Fibroblast of peridontal ligament (primary cell): ENCODE measurements at regions not wholly inside any gene's neighbourhood (a gene's known extent, or its start where the extent isn't known, plus 50 kb on each side); places are given as distances from the start of the nearest gene placed in this dataset.

Experiments
- DNase-seq: peaks from one replicate; pipeline ENCODE4 v3.0.0-alpha.2; 2010; ENCODE audit errors: extremely low read depth

DNA sequence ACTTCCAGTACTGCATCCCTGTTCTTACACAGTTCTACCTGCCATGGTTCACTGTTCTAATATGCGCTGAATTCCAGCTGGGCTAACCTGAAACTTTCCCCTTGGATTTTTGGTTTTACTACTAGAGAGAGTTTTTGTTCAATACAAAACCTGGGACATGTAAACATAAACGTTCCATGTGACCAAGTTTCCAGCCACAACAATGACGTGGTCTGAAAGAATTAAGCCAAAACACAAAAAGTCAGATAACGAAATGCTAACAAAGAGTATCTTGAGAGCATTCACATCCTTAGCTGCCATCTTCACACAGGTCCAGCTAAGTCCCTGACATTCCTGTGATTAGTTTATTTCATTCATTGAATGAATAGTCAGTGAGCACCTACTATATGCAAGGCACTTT, 467.0 kb upstream of the PKDCC start:
- no peak for DNase-seq

DNA sequence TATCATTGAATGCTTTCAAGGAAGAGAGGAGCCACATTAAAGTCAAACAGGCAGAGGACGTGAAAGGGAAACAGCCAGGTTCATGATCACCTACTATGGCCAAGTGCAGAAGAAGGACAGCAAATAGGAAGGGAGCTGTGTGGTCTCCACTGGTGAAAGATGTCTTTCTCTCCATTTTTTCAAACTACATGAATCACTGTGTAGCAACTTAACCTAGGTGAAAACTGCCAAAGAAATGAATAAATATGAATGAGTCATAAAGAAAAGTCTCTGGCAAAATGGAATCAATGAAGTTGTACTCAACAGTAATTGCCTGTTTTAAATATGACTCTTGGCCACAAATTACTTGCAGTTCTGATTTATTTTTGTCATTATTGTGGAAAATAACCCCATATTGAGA, 452.6 kb upstream of the PKDCC start:
- peak; percentile 31 for DNase-seq

DNA sequence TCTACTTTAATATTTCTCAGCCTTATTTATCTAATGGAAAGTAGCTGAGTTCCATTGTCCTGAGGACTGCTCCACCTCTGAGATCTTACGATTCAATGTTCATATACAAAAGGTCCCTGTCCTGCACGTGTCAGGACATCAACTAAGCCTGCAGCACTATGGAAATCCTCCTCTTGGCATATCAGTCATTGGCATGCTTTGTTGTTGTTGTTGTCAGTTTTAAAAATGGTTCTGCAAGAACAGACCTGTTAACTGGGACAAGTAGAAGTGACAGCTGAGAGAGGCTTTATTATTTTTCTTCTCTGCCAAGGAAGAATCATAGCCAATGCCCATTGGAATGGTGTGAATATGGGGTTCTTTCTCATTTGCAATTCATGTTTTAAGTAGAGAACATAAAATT, 450.1 kb upstream of the PKDCC start:
- no peak for DNase-seq

DNA sequence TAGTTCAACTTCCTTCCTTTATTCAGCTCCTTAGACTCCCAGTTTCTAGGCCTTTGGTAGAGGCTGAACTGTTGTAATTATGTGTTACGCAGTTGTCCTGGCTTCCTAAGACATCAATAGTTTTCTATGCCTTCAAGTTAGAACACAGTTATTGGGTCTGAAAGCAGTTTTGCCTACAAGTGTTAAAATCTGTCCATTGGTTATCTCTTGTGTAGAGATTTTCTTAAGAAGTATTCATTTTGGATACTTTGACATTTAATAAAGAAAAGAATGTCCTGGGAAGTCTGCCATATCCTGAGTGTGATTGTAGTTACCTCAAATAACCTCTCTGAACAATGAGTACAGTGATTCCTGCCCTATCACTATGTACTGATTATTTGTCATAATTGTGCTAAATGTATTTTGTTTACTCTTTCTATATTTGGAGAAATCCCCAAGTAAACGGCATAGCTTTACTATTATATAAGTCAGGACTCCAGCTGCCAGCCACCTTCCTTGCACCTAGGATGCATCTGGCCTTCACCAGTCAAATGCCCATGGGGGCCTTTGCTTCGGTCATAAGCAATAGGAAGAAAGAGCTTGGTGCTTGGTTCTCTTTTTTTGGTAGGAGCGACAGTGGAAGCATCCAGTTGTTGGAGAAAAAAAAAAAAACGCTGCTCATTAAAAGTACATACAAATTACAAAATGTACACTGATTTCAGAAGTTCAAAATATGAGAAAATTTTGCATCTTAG, 449.5 kb upstream of the PKDCC start:
- peak; percentile 55 for DNase-seq

DNA sequence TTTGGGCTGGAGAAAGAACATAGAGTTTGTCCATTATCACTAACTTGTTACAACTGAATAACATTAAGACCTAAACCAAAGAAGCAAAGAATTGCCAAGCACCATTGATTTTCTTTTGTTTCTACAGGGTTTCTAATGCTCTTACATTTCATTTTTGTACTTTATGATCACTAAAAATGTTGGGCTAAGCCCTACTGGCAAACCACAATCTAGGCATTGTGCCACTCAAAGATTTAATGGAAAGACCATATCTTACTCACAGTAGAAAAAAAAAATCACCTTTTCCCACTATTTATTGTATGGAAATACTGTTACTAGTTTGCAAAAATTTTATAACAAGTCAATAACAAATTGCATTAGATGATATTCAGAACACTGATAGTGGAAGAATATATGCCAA, 447.4 kb upstream of the PKDCC start:
- peak; percentile 57 for DNase-seq

DNA sequence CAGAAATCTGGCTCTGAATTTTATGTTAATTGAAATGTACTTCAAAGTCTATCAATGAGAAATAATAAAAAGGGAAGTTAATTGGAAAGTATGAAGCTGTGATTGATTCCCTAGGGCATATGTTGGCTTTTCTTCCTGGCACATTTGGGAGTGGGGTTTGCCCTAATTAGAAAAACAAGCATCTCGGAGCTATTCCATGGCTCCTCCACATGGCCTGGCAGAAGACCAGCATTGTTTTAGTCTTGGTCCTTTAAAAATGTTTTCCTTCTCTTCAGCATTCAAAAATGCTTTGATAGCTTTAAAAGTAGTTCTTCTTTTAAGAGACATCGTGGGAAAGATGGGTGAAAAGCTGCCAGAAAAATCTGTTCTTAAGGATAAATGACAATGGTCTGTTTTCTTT, 445.5 kb upstream of the PKDCC start:
- peak; percentile 14 for DNase-seq

DNA sequence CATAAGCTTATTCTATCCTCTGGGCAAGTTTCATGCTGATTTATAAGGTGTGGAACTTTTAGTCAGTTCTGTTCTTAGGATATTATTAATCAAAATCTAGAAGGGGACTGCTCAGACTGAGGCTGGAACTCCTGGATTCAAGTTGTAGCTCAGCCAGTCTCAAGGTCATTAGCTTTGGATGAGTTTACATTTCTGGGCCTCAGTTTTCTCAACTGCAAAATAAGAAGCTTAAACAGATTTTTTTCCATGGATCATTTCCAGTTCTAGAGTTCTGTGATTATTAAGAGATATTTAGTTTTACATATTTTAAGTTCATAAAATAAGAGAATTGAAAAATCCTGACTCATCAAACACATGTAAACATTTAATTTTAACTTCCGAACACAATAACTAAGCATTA, 442.5 kb upstream of the PKDCC start:
- no peak for DNase-seq

DNA sequence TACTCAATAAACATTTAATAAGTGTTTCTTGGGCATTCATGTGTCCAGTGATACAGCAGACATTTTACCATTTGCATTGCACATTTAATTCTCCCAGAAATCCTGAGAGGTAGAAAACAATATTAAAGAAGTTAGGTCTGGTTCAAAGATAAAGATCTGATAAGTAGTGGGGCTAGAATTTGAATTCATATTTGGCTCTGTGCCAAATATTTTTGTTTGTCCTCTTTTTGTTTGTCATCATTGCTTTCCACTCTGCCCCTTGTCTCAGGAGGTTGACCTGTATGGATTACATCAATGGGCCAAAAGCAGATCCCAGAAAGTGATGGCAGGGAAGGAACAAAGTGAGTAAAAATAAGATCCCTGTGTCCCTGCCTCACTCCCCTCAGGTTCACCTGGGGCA, 441.9 kb upstream of the PKDCC start:
- no peak for DNase-seq

DNA sequence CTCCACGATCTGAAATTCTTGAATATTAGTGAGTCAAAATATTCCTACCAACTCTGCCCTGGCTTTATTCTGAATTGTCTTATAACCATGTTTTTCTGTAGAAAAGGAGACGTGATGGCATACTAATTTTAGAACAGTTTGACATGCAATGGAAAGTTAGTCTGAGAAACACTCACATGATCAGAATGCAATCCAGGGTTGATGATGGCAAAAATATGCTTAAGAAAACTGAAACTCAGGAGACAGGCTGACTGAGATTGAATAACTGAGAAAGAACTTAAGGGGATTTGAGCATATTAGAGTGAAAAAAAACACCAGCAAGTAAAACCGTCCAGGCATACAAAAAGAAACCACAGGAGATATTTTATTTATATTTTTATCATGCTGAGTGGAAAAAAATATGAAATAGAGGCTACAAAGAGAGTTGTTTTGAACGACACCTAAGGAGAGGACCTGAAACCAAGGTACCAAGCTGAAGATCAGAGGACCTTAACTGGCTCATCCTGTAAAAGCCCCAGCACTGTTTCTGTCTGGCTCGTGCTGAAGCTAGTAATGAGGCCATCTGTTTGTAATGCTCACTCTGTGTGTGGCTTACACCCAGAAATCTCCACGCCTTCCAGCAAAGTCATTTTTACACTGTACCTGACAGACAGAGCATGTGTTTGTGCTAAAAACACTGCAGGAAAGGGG, 437.2 kb upstream of the PKDCC start:
- peak; percentile 93 for DNase-seq

DNA sequence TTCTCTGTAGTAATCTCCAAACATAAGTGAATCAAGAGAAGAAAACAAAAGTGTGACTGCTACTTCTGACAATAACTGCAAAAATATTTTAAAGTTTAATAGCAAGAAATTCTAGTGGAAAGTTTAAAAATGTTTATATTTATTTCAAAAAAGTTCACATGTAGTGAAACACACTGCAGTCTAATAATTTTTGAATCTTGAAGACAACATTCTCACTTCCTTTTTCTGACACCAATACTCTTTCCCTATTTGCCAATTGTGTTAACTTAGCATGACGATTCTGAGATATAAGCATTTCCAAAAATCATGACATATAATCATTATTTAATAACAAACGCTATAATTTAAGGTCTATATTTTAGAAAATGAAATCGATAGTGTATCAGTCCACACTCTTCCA, 429.1 kb upstream of the PKDCC start:
- DNase-seq = no peak

DNA sequence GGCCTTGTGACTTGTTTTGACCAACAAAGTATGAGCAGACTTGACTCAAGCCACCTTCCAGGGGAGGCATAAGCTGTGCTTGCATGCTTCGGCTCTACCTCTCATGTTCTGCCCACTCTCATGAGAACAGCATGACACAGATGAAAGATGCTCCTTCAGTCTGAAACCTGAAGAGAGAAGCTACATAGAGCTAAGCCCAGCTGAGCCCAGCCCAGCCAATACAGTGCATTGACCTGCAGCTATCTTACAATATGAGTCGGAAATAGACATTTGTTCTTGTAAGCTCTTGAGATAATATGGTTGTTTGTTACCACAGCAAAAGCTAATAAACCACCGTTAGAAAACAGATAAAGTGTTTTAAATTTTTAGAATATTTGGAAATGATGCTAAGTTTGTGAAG, 426.7 kb upstream of the PKDCC start:
- DNase-seq = no peak

DNA sequence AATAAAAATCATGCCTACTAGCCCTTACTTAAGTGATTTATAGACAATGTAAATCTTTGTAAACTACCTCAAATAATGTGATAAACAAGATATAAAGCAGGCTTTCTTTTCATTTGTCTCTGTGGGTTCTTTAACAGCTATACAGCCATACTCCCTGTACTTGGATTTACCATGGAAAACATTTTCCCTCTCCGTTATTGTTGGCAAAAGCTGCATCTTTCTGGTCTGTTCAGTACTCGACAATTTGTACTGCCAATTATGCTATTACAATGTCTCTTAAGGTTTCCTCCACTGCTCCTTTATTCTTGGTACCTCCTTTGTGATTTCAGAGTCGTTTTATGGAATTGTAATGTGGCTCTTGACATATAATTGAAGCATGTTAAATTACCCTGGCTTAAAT, 426.3 kb upstream of the PKDCC start:
- no peak for DNase-seq

DNA sequence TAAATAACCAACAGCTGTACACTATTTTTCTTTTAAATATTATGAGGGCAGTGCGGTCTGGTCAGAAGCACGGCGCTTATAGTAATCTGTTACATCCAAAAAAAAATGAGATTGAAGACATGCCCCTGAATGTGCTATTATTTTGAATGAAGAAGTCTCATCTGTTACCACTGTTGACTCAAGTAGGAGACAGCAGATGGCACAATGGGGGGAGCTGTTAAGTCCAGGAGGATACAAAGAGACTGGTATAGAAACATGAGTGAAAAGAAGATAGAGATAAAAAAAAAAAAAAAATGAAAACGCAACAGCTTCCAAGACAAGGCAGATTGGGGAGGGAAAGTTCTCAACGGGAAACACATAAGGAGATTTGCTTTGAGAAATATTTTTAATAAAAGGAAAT, 425.5 kb upstream of the PKDCC start:
- no peak for DNase-seq

DNA sequence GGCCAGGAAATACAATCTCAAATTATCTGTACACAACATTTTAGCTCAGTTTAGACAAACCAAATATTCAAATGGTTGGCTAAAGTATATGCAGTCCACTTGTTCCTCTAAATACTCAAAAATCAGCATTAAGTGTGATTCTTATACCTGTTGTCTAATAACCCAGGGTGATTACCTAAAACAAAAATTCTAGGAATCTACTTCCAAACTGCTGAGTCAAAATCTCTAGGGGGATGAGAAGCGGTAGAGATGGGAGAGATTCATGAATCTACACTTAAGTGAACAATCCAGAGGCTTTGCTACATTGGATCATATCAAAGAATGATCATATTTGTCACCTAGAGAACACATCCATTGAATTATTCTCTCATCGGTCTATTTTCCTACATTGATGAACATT, 420.9 kb upstream of the PKDCC start:
- no peak for DNase-seq

DNA sequence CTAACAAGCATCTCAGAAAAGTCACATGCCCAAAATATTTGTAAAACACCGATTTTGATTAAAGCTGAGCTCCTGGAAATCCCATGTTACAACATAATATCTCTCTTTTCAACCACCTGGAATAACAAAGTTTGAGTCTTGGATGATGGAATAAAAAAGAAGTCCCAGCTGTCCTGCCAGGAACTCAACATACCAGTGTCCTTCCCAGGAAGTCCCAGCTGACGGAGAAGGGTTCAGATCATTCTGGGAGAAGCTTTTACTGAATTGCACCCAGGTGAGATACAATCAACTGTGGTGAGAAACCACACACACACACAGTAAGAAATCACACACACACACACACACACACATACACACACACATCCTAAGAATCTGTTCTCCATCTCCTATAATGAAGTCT, 413.1 kb upstream of the PKDCC start:
- DNase-seq = no peak

DNA sequence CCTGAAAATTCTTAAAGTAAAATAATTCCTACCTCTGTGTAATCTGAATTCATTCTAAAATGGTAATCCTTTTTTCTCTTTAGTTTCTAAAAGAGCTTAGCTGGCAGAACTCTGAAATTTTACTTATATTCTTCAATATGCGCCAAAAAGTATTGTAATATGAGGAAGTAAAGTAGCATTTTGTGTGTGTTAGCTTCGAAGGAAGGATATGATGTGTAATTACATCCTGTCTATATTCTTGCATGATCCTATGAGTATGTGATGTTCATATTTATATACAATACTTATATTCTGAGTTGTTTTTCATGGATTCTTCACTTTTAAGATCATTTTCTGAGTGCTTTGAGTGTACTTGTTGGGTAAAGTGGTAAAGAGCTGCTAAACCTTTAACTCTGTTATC, 402.9 kb upstream of the PKDCC start:
- DNase-seq = no peak

DNA sequence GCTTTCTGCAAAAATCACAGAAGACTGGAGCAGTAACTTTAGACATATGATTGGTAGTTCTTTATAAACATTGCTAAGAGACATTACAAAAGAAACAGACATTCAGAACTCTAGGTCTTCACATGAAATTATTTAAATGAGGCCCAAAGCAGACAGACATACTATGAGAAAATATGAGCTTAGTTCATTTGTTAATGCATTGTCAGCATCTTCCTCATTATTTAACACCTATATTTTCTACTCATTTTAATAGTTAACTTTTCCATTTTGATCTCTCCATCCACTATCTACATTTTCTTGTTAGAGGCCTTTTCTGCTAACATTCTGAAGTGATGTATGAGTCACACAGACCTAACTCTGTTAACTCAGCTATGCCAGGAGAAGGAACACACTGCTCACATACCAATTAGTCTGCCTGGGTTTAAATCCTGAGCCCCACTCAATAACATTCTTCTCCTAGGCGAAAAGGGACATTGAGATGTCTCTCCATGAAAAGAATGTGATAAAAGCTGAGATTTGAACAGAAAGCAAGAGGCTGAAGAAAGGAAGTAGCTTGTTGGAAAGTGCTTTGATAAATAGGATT, 400.3 kb upstream of the PKDCC start:
- peak; percentile 4 for DNase-seq

DNA sequence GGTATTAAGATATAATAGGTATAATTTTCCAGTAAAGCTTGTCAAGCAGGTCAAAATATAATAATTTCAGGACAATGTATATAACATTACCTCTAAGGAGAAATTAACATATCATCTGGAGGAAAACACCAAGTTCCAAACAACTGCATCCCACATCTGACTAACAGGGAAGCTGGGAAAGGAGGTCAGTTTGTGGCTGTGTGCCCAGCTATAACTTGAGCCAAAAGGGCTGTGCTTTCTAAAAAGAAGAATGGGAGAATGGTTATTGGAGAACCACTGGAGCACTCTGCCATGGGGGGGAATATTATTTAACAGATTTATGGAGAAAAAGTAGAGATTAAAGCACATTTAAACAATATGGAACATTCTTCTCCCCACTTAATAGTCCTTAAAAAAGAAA, 390.6 kb upstream of the PKDCC start:
- peak; percentile 2 for DNase-seq

DNA sequence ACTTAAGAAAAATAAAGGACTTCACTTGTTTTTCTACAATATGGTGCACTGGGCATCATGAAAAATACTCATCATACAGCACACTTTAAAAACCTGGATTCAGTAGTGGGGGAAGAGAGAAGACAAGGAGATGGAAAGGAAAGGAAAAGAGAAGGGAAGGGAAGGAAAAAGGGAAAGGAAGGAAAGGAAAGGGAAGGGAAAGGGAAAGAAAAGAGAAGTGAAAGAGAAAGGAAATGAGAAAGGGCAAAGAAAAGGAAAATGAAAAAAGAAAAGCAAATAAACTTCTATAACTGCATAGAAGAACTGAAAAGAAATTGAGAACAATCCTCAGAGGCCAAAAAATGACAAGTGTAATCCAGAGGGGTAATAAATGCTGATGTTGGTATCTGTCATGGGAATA, 388.1 kb upstream of the PKDCC start:
- no peak for DNase-seq

DNA sequence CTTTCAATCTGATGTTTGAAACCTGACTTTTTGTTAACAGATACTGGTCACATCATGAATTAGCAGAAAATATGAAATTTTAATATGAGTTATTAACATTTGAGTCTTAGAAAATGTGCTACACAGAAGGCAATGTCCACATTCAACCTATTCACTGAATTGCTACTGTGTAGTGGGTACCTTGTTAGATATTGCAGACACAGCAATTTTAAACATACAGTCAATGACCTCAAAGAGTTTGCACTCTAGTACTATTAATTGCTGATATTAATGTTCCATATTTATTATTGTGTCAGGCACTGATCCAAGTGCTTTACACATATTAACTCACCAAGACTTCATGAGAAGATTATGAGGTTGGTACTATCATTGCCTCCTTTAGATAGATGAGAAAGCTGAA, 385.4 kb upstream of the PKDCC start:
- no peak for DNase-seq

DNA sequence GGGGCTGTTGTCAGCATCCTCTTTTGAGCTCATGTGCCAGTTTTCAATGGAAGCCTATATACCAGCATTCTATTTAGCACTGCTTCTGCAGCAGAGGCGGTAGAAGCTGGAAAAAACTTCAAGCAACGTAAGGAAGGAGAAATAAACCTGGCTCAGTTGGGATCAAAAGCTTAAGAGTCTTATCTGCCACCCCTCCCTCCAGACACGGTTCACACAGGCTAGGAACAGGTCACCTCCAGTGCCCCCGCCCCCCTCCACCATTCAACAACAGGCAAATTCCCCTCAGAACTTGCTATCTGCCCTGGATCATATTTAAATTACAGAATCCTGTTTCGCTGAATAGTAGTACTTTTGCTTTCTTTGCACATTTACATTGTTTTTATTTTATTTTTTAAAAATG, 384.8 kb upstream of the PKDCC start:
- DNase-seq = no peak

DNA sequence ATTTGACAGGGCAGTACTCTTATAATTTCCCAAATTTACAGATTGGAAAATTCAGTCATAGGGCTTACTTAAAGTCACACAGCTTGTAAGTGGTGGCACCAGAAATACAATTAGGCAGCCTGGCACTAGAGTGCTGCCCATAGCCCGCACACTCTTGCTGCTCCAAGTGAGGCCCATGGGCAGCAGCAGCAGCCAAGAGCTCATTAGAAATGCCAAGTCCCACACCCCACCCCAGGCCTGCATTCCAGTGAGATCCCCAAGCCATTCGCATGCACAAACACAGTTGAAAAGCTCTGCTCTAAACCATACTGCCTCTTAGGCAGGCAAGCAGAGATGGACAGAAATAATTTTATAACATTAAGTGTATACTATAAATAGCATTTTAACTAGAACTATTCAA, 379.3 kb upstream of the PKDCC start:
- DNase-seq = no peak

DNA sequence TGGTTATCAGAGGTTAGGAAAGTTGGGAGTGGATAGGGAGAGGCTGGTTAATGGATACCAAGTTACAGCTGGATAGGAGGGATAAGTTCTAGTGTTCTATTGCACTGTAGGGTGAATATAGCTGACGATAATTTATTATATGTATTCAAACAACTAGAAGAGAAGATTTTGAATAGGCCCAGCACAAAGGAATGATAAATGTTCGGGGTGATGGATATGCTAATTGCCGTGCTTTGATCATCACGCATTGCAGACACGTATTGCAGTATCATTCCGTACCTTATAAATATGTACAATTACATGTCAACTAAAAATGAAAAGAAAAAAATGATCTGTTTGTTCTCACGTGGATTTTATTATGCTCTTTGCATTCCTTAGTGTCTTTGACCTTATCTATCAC, 369.2 kb upstream of the PKDCC start:
- no peak for DNase-seq
